K562 (cell line): ENCODE measurements at regions not wholly inside any gene's neighbourhood (a gene's known extent, or its start where the extent isn't known, plus 50 kb on each side); places are given as distances from the start of the nearest gene placed in this dataset.

Experiments used
- ATAC-seq: fragments of 200-7000 bp; cut with Tn5 transposase; 3 replicates; pipeline ENCODE4 v1.9.1; 2020; ENCODE audit warnings: moderate library complexity
- BruUV-seq: library from RNA; stranded (reverse); fragments of 400-500 nt; replicated peaks from 2 replicates; lab custom pipeline; 2021; lab: Mats Ljungman, UMichigan
- CTCF ChIA-PET: fragments of 300-600 bp; formaldehyde crosslinking; extraction: SDS; loops from one replicate; lab custom pipeline; 2021; ENCODE audit warnings: low intra/inter-chr PET ratio; lab: Yijun Ruan, JAX
- POLR2A ChIA-PET: fragments of 300-600, 350-650 bp; sonication (Branson Sonifier 250); formaldehyde crosslinking; extraction: SDS; loops from one replicate; lab custom pipeline; 2021; ENCODE audit warnings: antibody characterized with exemption, inconsistent platforms; lab: Yijun Ruan, JAX
- DNase-seq, 4 experiments: peaks; one replicate each; pipeline versions ENCODE4 v3.0.0 to v3.0.0-alpha.2; 2011 to 2018; ENCODE audit warnings: low spot score in 3 of 4, mixed read lengths in 3 of 4; ENCODE audit errors: extremely low read depth in 1 of 4
- FAIRE-seq: peaks from 2 replicates; lab custom pipeline; 2011; peaks lifted over from hg19 to GRCh38; lab: Jason Lieb, UNC
- H2AFZ ChIP-seq: 2 replicates; pipeline ENCODE4 v1.6.0; 2011; ENCODE audit warnings: low read depth, low read length, control low read depth, inconsistent platforms
- H3K27ac ChIP-seq: fragments of 200-600 bp; 3 replicates; pipeline ENCODE4 v1.8.0; 2011; ENCODE audit warnings: low read depth, mild to moderate bottlenecking, control low read depth, inconsistent platforms, low read length, moderate library complexity, mixed read lengths; ENCODE audit errors: extremely low read depth
- H3K27me3 ChIP-seq, 2 experiments: fragments of 300-600 bp in 1 of 2; 2 replicates in 1 of 2; 3 replicates in 1 of 2; pipeline versions ENCODE4 v1.6.0 to v1.8.0; 2011; ENCODE audit warnings: inconsistent platforms in 2 of 2, low read length in 2 of 2, mild to moderate bottlenecking in 1 of 2, mixed read lengths in 1 of 2, moderate library complexity in 1 of 2; ENCODE audit not compliant: control insufficient read depth in 2 of 2, insufficient read depth in 2 of 2
- H3K36me3 ChIP-seq: fragments of 300-600 bp; 3 replicates; pipeline ENCODE4 v1.8.0; 2011; ENCODE audit warnings: mild to moderate bottlenecking, low read length, inconsistent platforms; ENCODE audit not compliant: control insufficient read depth, insufficient read depth
- H3K4me1 ChIP-seq, 2 experiments: fragments of 200-600 bp in 1 of 2; replicated peaks in 1 of 2; 2 replicates in 1 of 2; 3 replicates in 1 of 2; pipeline versions ENCODE4 v1.5.1 to v1.8.0; 2011; ENCODE audit warnings: inconsistent platforms in 2 of 2, low read length in 2 of 2, mild to moderate bottlenecking in 1 of 2, mixed read lengths in 1 of 2, moderate library complexity in 1 of 2; ENCODE audit not compliant: control insufficient read depth in 2 of 2, insufficient read depth in 2 of 2
- H3K4me2 ChIP-seq: 2 replicates; pipeline ENCODE4 v1.6.1; 2011; ENCODE audit warnings: low read length, control low read depth, inconsistent platforms, mixed read lengths; ENCODE audit not compliant: insufficient read depth
- H3K4me3 ChIP-seq: fragments of 200-600 bp; sonication (generic), shearing (Covaris generic); 2 replicates; pipeline ENCODE4 v1.5.1; 2016; ENCODE audit warnings: control low read depth, inconsistent platforms
- H3K79me2 ChIP-seq: fragments of 200-600 bp; 3 replicates; pipeline ENCODE4 v1.8.0; 2011; ENCODE audit warnings: low read length, inconsistent platforms; ENCODE audit not compliant: control insufficient read depth, insufficient read depth
- H3K9ac ChIP-seq, 2 experiments: 2 replicates each; pipeline versions ENCODE4 v1.6.0 to v1.6.1; 2011; ENCODE audit warnings: low read depth in 2 of 2, low read length in 2 of 2, control low read depth in 1 of 2, inconsistent platforms in 1 of 2, mild to moderate bottlenecking in 1 of 2, mixed read lengths in 1 of 2; ENCODE audit not compliant: insufficient read depth in 1 of 2
- H3K9me1 ChIP-seq: one replicate; pipeline ENCODE4 v1.6.0; 2011; ENCODE audit warnings: inconsistent platforms, mild to moderate bottlenecking, low read length, moderate library complexity; ENCODE audit not compliant: control insufficient read depth, insufficient read depth
- H3K9me3 ChIP-seq: replicated peaks from 2 replicates; pipeline ENCODE4 v1.5.1; 2011; ENCODE audit warnings: low read depth, low read length, inconsistent platforms; ENCODE audit not compliant: control insufficient read depth, insufficient read depth
- H4K20me1 ChIP-seq: replicated peaks from 2 replicates; pipeline ENCODE4 v1.6.1; 2011; ENCODE audit warnings: low read length, inconsistent platforms, mixed read lengths; ENCODE audit not compliant: control insufficient read depth, insufficient read depth
- CTCFL ChIP-seq: IDR thresholded peaks from 2 replicates; pipeline ENCODE4 v1.6.1; 2011; ENCODE audit warnings: borderline replicate concordance, low read depth, mild to moderate bottlenecking, moderate library complexity, low read length; ENCODE audit not compliant: insufficient read depth, poor library complexity, severe bottlenecking
- IFI16 ChIP-seq: fragments of 250-450 bp; sonication (Bioruptor Pico); IDR thresholded peaks from 2 replicates; pipeline ENCODE4 v2.1.2; 2022; ENCODE audit warnings: mild to moderate bottlenecking, inconsistent platforms
- MTA2 ChIP-seq: fragments of 450-650 bp; IDR thresholded peaks from 2 replicates; pipeline ENCODE4 v1.6.1; 2016; ENCODE audit warnings: low read depth
- NCOA2 ChIP-seq, 2 experiments: fragments of 450-650 bp; IDR thresholded peaks; 2 replicates each; pipeline ENCODE4 v1.6.1; 2018; ENCODE audit warnings: mild to moderate bottlenecking in 2 of 2, moderate library complexity in 1 of 2; ENCODE audit not compliant: partially characterized antibody in 2 of 2
- PREB ChIP-seq: sonication (generic); formaldehyde crosslinking; IDR thresholded peaks from 2 replicates; pipeline ENCODE4 v1.8.1; 2023; ENCODE audit warnings: mild to moderate bottlenecking, missing genetic modification reagents
- SMARCA5 ChIP-seq: fragments of 450-650 bp; IDR thresholded peaks from 2 replicates; pipeline ENCODE4 v1.6.1; 2016
- TARDBP ChIP-seq: fragments of 450-650 bp; IDR thresholded peaks from 2 replicates; pipeline ENCODE4 v1.6.1; 2016
- TEAD4 ChIP-seq, 2 experiments: sonication (generic) in 1 of 2; formaldehyde crosslinking in 1 of 2; IDR thresholded peaks; 2 replicates each; pipeline versions ENCODE4 v1.6.1 to v1.8.0; 2012 to 2022; ENCODE audit warnings: borderline replicate concordance in 1 of 2, inconsistent platforms in 1 of 2, low read length in 1 of 2, mild to moderate bottlenecking in 1 of 2, missing genetic modification reagents in 1 of 2
- XRCC3 ChIP-seq: fragments of 450-650 bp; IDR thresholded peaks from 2 replicates; pipeline ENCODE4 v1.6.1; 2017; ENCODE audit warnings: mild to moderate bottlenecking, moderate library complexity
- ZEB2 ChIP-seq: fragments of 450-650 bp; IDR thresholded peaks from 2 replicates; pipeline ENCODE4 v1.6.1; 2016
- ZNF184 ChIP-seq: sonication (generic); formaldehyde crosslinking; IDR thresholded peaks from 2 replicates; pipeline ENCODE4 v1.5.0; 2020; ENCODE audit warnings: missing genetic modification reagents
- ZNF444 ChIP-seq: fragments of 250-450 bp; sonication (Bioruptor Pico); IDR thresholded peaks from 2 replicates; pipeline ENCODE4 v1.4.0; 2020; ENCODE audit warnings: mild to moderate bottlenecking, moderate library complexity
- ZNF696 ChIP-seq: fragments of 250-450 bp; sonication (Bioruptor Pico); conservative IDR thresholded peaks from 2 replicates; pipeline ENCODE4 v1.4.0; 2020; ENCODE audit warnings: mild to moderate bottlenecking, moderate library complexity
- ZNF76 ChIP-seq: fragments of 250-450 bp; sonication (Bioruptor Pico); IDR thresholded peaks from 2 replicates; pipeline ENCODE4 v1.4.0; 2020; ENCODE audit warnings: mild to moderate bottlenecking, moderate library complexity, borderline replicate concordance
- WGBS: fragments of 100-300 bp; shearing (Covaris generic); methylation state at CpG from one replicate; pipeline ENCODE4 v1.1.6; 2016; ENCODE audit warnings: low coverage, mixed read lengths; ENCODE audit not compliant: insufficient coverage; ENCODE audit errors: missing lambda C conversion rate; 5-methylcytosine and 5-hydroxymethylcytosine counted together
- in situ Hi-C: fragments of 300-500 bp; cut with MboI; formaldehyde crosslinking; loops from 4 replicates; pipeline ENCODE4 v1.15.0; 2018; ENCODE audit warnings: inconsistent platforms, mixed read lengths
- intact Hi-C: fragments of 100-400 bp; cut with micrococcal nuclease; formaldehyde crosslinking; loops from 2 replicates; pipeline ENCODE4 v1.14.2; 2022

- no peaks in the 10 kb centered on the region for H3K79me2 ChIP-seq
- no peak overlapping the region for H3K9ac ChIP-seq
- ChIA-PET CTCF (no interaction called here), POLR2A (no interaction called here)
- H3K9me3 ChIP-seq, result no peaks in the 10 kb centered on the region
- BruUV-seq, result no TSS peak
- no peak overlapping the region for H3K27ac ChIP-seq
- H3K4me3 ChIP-seq, result no peak overlapping the region
- H3K4me1 ChIP-seq, result no peaks in the 10 kb centered on the region
- ATAC-seq (no peak), FAIRE-seq (no peak), DNase-seq (no peak)
- 0% methylated on average over 2 of the region's 2 CpGs for WGBS
- no peaks in the 10 kb centered on the region for H3K27me3 ChIP-seq
- H3K4me2 ChIP-seq, result no peak overlapping the region
- H4K20me1 ChIP-seq, result no peaks in the 10 kb centered on the region
- intact Hi-C loops, result no loop called here
- H3K36me3 ChIP-seq, result no peaks in the 10 kb centered on the region
- in situ Hi-C loops, result no loop called here
- no peaks in the 10 kb centered on the region for H3K9me1 ChIP-seq
- TF ChIP-seq MTA2 (no peak), ZEB2 (no peak), ZNF184 (CRISPR knock-in tag) (no peak), IFI16 (CRISPR knock-in tag) (no peak), ZNF444 (no peak), CTCFL (no peak), SMARCA5 (no peak), ZNF696 (no peak), XRCC3 (no peak), TARDBP (no peak), TEAD4 (IDR thresholded peaks at IDR 0.05; ENCODE audit: low read length) (no peak), TEAD4 (CRISPR knock-in tag; IDR thresholded peaks at IDR 0.05; ENCODE audit: borderline replicate concordance) (no peak), ZNF76 (CRISPR knock-in tag) (no peak), PREB (no peak), NCOA2 (IDR thresholded peaks at IDR 0.05; ENCODE audit: partially characterized antibody in 2 of 2) (no peak)
- H2AFZ ChIP-seq, result no peak overlapping the region
Measured at GRCh38 chr9:118630931-118631595, 738.2 kb downstream of the BRINP1 start.
